SKM-1 treated with dmso at 0.1 percent for 144 hours (cell line): ENCODE measurements at regions not wholly inside any gene's neighbourhood (a gene's known extent, or its start where the extent isn't known, plus 50 kb on each side); places are given as distances from the start of the nearest gene placed in this dataset.
A peak's percentile ranks its signal among the peaks of the same experiment; 100 is the strongest.
"Not testable (repeated sequence)": the region's sequence is repeated elsewhere in the genome, so short reads cannot be mapped to it uniquely, and the experiment has no call there.

Experiments
- DNase-seq: peaks from one replicate; lab custom pipeline; 2025; ENCODE audit not compliant: unreplicated experiment; lab: John Stamatoyannopoulos, UW

- no peak for DNase-seq
Measured at GRCh38 chr4:106601519-106601918, 232.9 kb upstream of the GIMD1 start.

- no peak for DNase-seq
Measured at GRCh38 chr4:106595906-106596305, 227.3 kb upstream of the GIMD1 start.

- no peak for DNase-seq
Measured at GRCh38 chr4:106594291-106594952, 225.8 kb upstream of the GIMD1 start.

- DNase-seq = no peak
Measured at GRCh38 chr4:106588891-106589290, 220.3 kb upstream of the GIMD1 start.

- no peak for DNase-seq
Measured at GRCh38 chr4:106587558-106587957, 219.0 kb upstream of the GIMD1 start.

- DNase-seq = no peak
Measured at GRCh38 chr4:106585915-106586349, 217.4 kb upstream of the GIMD1 start.

- no peak for DNase-seq
Measured at GRCh38 chr4:106584337-106584989, 215.9 kb upstream of the GIMD1 start.

- DNase-seq = peak; percentile 28
Measured at GRCh38 chr4:106583567-106583966, 215.0 kb upstream of the GIMD1 start.

- no peak for DNase-seq
Measured at GRCh38 chr4:106583108-106583507, 214.5 kb upstream of the GIMD1 start.

GRCh38 chr4:106582103-106582502 is 213.5 kb upstream of the GIMD1 start:
- no peak for DNase-seq

- no peak for DNase-seq
Measured at GRCh38 chr4:106579236-106579635, 210.7 kb upstream of the GIMD1 start.

- no peak for DNase-seq
Measured at GRCh38 chr4:106569146-106570031, 200.8 kb upstream of the GIMD1 start.

GRCh38 chr4:106565727-106566126 is 197.1 kb upstream of the GIMD1 start:
- no peak for DNase-seq

GRCh38 chr4:106563637-106564036 is 195.1 kb upstream of the GIMD1 start:
- not testable (repeated sequence) for DNase-seq

GRCh38 chr4:106551724-106552123 is 183.1 kb upstream of the GIMD1 start:
- no peak for DNase-seq

GRCh38 chr4:106548446-106549044 is 180.0 kb upstream of the GIMD1 start:
- DNase-seq = no peak

GRCh38 chr4:106546370-106546769 is 177.8 kb upstream of the GIMD1 start:
- no peak for DNase-seq

GRCh38 chr4:106542609-106543008 is 174.0 kb upstream of the GIMD1 start:
- DNase-seq = not testable (repeated sequence)

- no peak for DNase-seq
Measured at GRCh38 chr4:106541253-106541652, 172.7 kb upstream of the GIMD1 start.

GRCh38 chr4:106530821-106531220 is 162.2 kb upstream of the GIMD1 start:
- DNase-seq = no peak

GRCh38 chr4:106530024-106530361 is 161.4 kb upstream of the GIMD1 start:
- DNase-seq = no peak
